ENCODE measurements at regions not wholly inside any gene's neighbourhood (a gene's known extent, or its start where the extent isn't known, plus 50 kb on each side); places are given as distances from the start of the nearest gene placed in this dataset.

- H3K27me3 ChIP-seq = no peaks in the 10 kb centered on the region
- no peak overlapping the region for H3K27ac Mint-ChIP-seq
- no peak overlapping the region for H3K4me2 ChIP-seq
- no peak overlapping the region for H2AFZ ChIP-seq (replicated peaks)
- H4K20me1 ChIP-seq (ENCODE audit: low read depth) = no peaks in the 10 kb centered on the region
- H3F3A ChIP-seq (ENCODE audit: low read depth) = peaks cover 6% of the 10 kb centered on the region
- peaks cover 3% of the 10 kb centered on the region for H3K36me3 Mint-ChIP-seq
- H3K36me3 ChIP-seq = no peaks in the 10 kb centered on the region
- H3K9me3 Mint-ChIP-seq = peaks cover 14% of the 10 kb centered on the region
- no peak overlapping the region for H3K27ac ChIP-seq
- H3K4me3 ChIP-seq = no peak overlapping the region
- no peak overlapping the region for H3K4me3 Mint-ChIP-seq
- H3K27me3 Mint-ChIP-seq (ENCODE audit: insufficient read depth, low read depth) = peaks cover 13% of the 10 kb centered on the region
- TF ChIP-seq EZH2 (IDR thresholded peaks at IDR 0.05) (no peak), EZH2phosphoT487 (IDR thresholded peaks at IDR 0.05) (no peak), CTCF (IDR thresholded peaks at IDR 0.05) (no peak)
- H3K79me2 ChIP-seq (ENCODE audit: low read depth) = no peaks in the 10 kb centered on the region
- H3K4me1 Mint-ChIP-seq = peaks cover 24% of the 10 kb centered on the region
- no peak for DNase-seq (ENCODE audit: low spot score)
- H3K9me3 ChIP-seq (ENCODE audit: low read depth) = no peaks in the 10 kb centered on the region
- no peak overlapping the region for H3K9ac ChIP-seq
- peaks cover 20% of the 10 kb centered on the region for H3K4me1 ChIP-seq
Observed at GRCh38 chr10:63707254-63707910, 186.2 kb downstream of the REEP3 start.

GRCh38 chr10:63708421-63708820 lies 187.2 kb downstream of the REEP3 start:
- DNase-seq (ENCODE audit: low spot score) = no peak
- no peaks in the 10 kb centered on the region for H3K27me3 ChIP-seq

GRCh38 chr10:63710703-63711102 lies 189.5 kb downstream of the REEP3 start:
- Mint-ChIP-seq H3K36me3 (peaks cover 2% of the 10 kb centered on the region), H3K4me1 (peaks cover 46% of the 10 kb centered on the region), H3K27ac (no peak overlapping the region), H3K27me3 (ENCODE audit: insufficient read depth, low read depth) (peaks cover 16% of the 10 kb centered on the region), H3K9me3 (peaks cover 12% of the 10 kb centered on the region), H3K4me3 (no peak overlapping the region)
- H3F3A ChIP-seq (ENCODE audit: low read depth) = peaks cover 32% of the 10 kb centered on the region
- no peaks in the 10 kb centered on the region for H3K36me3 ChIP-seq
- TF ChIP-seq CTCF (IDR thresholded peaks at IDR 0.05) (no peak), EZH2phosphoT487 (IDR thresholded peaks at IDR 0.05) (no peak), EZH2 (IDR thresholded peaks at IDR 0.05) (no peak)
- H4K20me1 ChIP-seq (ENCODE audit: low read depth) = no peaks in the 10 kb centered on the region
- H3K27ac ChIP-seq = no peak overlapping the region
- H3K27me3 ChIP-seq = no peaks in the 10 kb centered on the region
- H3K79me2 ChIP-seq (ENCODE audit: low read depth) = no peaks in the 10 kb centered on the region
- no peak overlapping the region for H3K4me3 ChIP-seq
- no peak overlapping the region for H3K4me2 ChIP-seq
- H2AFZ ChIP-seq (replicated peaks) = no peak overlapping the region
- no peaks in the 10 kb centered on the region for H3K9me3 ChIP-seq (ENCODE audit: low read depth)
- peaks cover 37% of the 10 kb centered on the region for H3K4me1 ChIP-seq
- no peak overlapping the region for H3K9ac ChIP-seq
- DNase-seq (ENCODE audit: low spot score) = no peak

More at GRCh38 chr10:63708421-63708820, 187.2 kb downstream of the REEP3 start:
- Histone ChIP-seq H3K36me3 (no peaks in the 10 kb centered on the region), H3K4me2 (no peak overlapping the region), H3K79me2 (ENCODE audit: low read depth) (no peaks in the 10 kb centered on the region), H3K27ac (no peak overlapping the region), H3K9me3 (ENCODE audit: low read depth) (no peaks in the 10 kb centered on the region), H3K4me3 (no peak overlapping the region), H4K20me1 (ENCODE audit: low read depth) (no peaks in the 10 kb centered on the region), H3K4me1 (peaks cover 30% of the 10 kb centered on the region), H3K9ac (no peak overlapping the region), H3F3A (ENCODE audit: low read depth) (peaks cover 17% of the 10 kb centered on the region), H2AFZ (replicated peaks) (no peak overlapping the region)
- H3K27ac Mint-ChIP-seq = no peak overlapping the region
- H3K27me3 Mint-ChIP-seq (ENCODE audit: insufficient read depth, low read depth) = peaks cover 16% of the 10 kb centered on the region
- peaks cover 14% of the 10 kb centered on the region for H3K9me3 Mint-ChIP-seq
- TF ChIP-seq EZH2phosphoT487 (IDR thresholded peaks at IDR 0.05) = no peak
- no peak for TF ChIP-seq EZH2 (IDR thresholded peaks at IDR 0.05)
- no peak for TF ChIP-seq CTCF (IDR thresholded peaks at IDR 0.05)
- peaks cover 34% of the 10 kb centered on the region for H3K4me1 Mint-ChIP-seq
- no peak overlapping the region for H3K4me3 Mint-ChIP-seq
- H3K36me3 Mint-ChIP-seq = peaks cover 3% of the 10 kb centered on the region

Measured in neural progenitor cell (in vitro differentiated cells).